ENCODE measurements at regions not wholly inside any gene's neighbourhood (a gene's known extent, or its start where the extent isn't known, plus 50 kb on each side); places are given as distances from the start of the nearest gene placed in this dataset.

GRCh38 chr3:28917895-28918475 lies 362.9 kb upstream of the RBMS3 start:
- no peak overlapping the region for H3K9ac ChIP-seq (ENCODE audit: low read length)
- H3K27ac ChIP-seq (ENCODE audit: low read depth, low read length), result no peak overlapping the region
- peaks cover 4% of the 10 kb centered on the region for H3K4me1 ChIP-seq (ENCODE audit: control insufficient read depth, insufficient read depth, low read length)
- H3K4me3 ChIP-seq (ENCODE audit: low read length), result no peak overlapping the region
- no peaks in the 10 kb centered on the region for H3K36me3 ChIP-seq (ENCODE audit: control insufficient read depth, insufficient read depth, low read length)
- H3K27me3 ChIP-seq (ENCODE audit: control insufficient read depth, insufficient read depth, low read length), result no peaks in the 10 kb centered on the region

- Histone ChIP-seq H3K27ac (ENCODE audit: low read depth, low read length) (no peak overlapping the region), H3K4me3 (ENCODE audit: low read length) (no peak overlapping the region), H3K9ac (ENCODE audit: low read length) (no peak overlapping the region), H3K36me3 (ENCODE audit: control insufficient read depth, insufficient read depth, low read length) (no peaks in the 10 kb centered on the region), H3K4me1 (ENCODE audit: control insufficient read depth, insufficient read depth, low read length) (no peaks in the 10 kb centered on the region), H3K27me3 (ENCODE audit: control insufficient read depth, insufficient read depth, low read length) (no peaks in the 10 kb centered on the region)
These were observed 358.5 kb upstream of the RBMS3 start for GRCh38 chr3:28922376-28922775.

- Histone ChIP-seq H3K9ac (ENCODE audit: low read length) (no peak overlapping the region), H3K36me3 (ENCODE audit: control insufficient read depth, insufficient read depth, low read length) (no peaks in the 10 kb centered on the region), H3K4me1 (ENCODE audit: control insufficient read depth, insufficient read depth, low read length) (no peaks in the 10 kb centered on the region), H3K27ac (ENCODE audit: low read depth, low read length) (no peak overlapping the region), H3K27me3 (ENCODE audit: control insufficient read depth, insufficient read depth, low read length) (no peaks in the 10 kb centered on the region), H3K4me3 (ENCODE audit: low read length) (no peak overlapping the region)
These were observed 356.9 kb upstream of the RBMS3 start for GRCh38 chr3:28923994-28924393.

- Histone ChIP-seq H3K4me1 (ENCODE audit: control insufficient read depth, insufficient read depth, low read length) (no peaks in the 10 kb centered on the region), H3K27ac (ENCODE audit: low read depth, low read length) (no peak overlapping the region), H3K36me3 (ENCODE audit: control insufficient read depth, insufficient read depth, low read length) (no peaks in the 10 kb centered on the region), H3K27me3 (ENCODE audit: control insufficient read depth, insufficient read depth, low read length) (no peaks in the 10 kb centered on the region), H3K9ac (ENCODE audit: low read length) (no peak overlapping the region), H3K4me3 (ENCODE audit: low read length) (no peak overlapping the region)
These were observed 356.0 kb upstream of the RBMS3 start for GRCh38 chr3:28924744-28925360.

GRCh38 chr3:28933337-28933736 lies 347.5 kb upstream of the RBMS3 start:
- no peaks in the 10 kb centered on the region for H3K27me3 ChIP-seq (ENCODE audit: control insufficient read depth, insufficient read depth, low read length)
- H3K9ac ChIP-seq (ENCODE audit: low read length), result no peak overlapping the region
- no peaks in the 10 kb centered on the region for H3K4me1 ChIP-seq (ENCODE audit: control insufficient read depth, insufficient read depth, low read length)
- no peak overlapping the region for H3K27ac ChIP-seq (ENCODE audit: low read depth, low read length)
- no peaks in the 10 kb centered on the region for H3K36me3 ChIP-seq (ENCODE audit: control insufficient read depth, insufficient read depth, low read length)
- H3K4me3 ChIP-seq (ENCODE audit: low read length), result no peak overlapping the region

- no peak overlapping the region for H3K4me3 ChIP-seq (ENCODE audit: low read length)
- no peaks in the 10 kb centered on the region for H3K36me3 ChIP-seq (ENCODE audit: control insufficient read depth, insufficient read depth, low read length)
- no peak overlapping the region for H3K9ac ChIP-seq (ENCODE audit: low read length)
- no peaks in the 10 kb centered on the region for H3K27me3 ChIP-seq (ENCODE audit: control insufficient read depth, insufficient read depth, low read length)
- H3K27ac ChIP-seq (ENCODE audit: low read depth, low read length), result no peak overlapping the region
- H3K4me1 ChIP-seq (ENCODE audit: control insufficient read depth, insufficient read depth, low read length), result no peaks in the 10 kb centered on the region
These were observed 346.6 kb upstream of the RBMS3 start for GRCh38 chr3:28934126-28934813.

GRCh38 chr3:28935146-28935545 lies 345.7 kb upstream of the RBMS3 start:
- H3K4me3 ChIP-seq (ENCODE audit: low read length), result no peak overlapping the region
- no peaks in the 10 kb centered on the region for H3K36me3 ChIP-seq (ENCODE audit: control insufficient read depth, insufficient read depth, low read length)
- H3K9ac ChIP-seq (ENCODE audit: low read length), result no peak overlapping the region
- H3K27me3 ChIP-seq (ENCODE audit: control insufficient read depth, insufficient read depth, low read length), result no peaks in the 10 kb centered on the region
- no peak overlapping the region for H3K27ac ChIP-seq (ENCODE audit: low read depth, low read length)
- no peaks in the 10 kb centered on the region for H3K4me1 ChIP-seq (ENCODE audit: control insufficient read depth, insufficient read depth, low read length)

- Histone ChIP-seq H3K4me3 (ENCODE audit: low read length) (no peak overlapping the region), H3K27ac (ENCODE audit: low read depth, low read length) (no peak overlapping the region), H3K9ac (ENCODE audit: low read length) (no peak overlapping the region), H3K27me3 (ENCODE audit: control insufficient read depth, insufficient read depth, low read length) (no peaks in the 10 kb centered on the region), H3K4me1 (ENCODE audit: control insufficient read depth, insufficient read depth, low read length) (peaks cover 4% of the 10 kb centered on the region), H3K36me3 (ENCODE audit: control insufficient read depth, insufficient read depth, low read length) (no peaks in the 10 kb centered on the region)
These were observed 344.7 kb upstream of the RBMS3 start for GRCh38 chr3:28936154-28936553.

GRCh38 chr3:28940530-28940929 lies 340.3 kb upstream of the RBMS3 start:
- Histone ChIP-seq H3K27me3 (ENCODE audit: control insufficient read depth, insufficient read depth, low read length) (no peaks in the 10 kb centered on the region), H3K27ac (ENCODE audit: low read depth, low read length) (peak overlapping the region; percentile 56), H3K4me1 (ENCODE audit: control insufficient read depth, insufficient read depth, low read length) (peaks cover 7% of the 10 kb centered on the region), H3K4me3 (ENCODE audit: low read length) (no peak overlapping the region), H3K9ac (ENCODE audit: low read length) (no peak overlapping the region), H3K36me3 (ENCODE audit: control insufficient read depth, insufficient read depth, low read length) (no peaks in the 10 kb centered on the region)

GRCh38 chr3:28940994-28941393 lies 339.9 kb upstream of the RBMS3 start:
- Histone ChIP-seq H3K27me3 (ENCODE audit: control insufficient read depth, insufficient read depth, low read length) (no peaks in the 10 kb centered on the region), H3K36me3 (ENCODE audit: control insufficient read depth, insufficient read depth, low read length) (no peaks in the 10 kb centered on the region), H3K4me3 (ENCODE audit: low read length) (no peak overlapping the region), H3K9ac (ENCODE audit: low read length) (no peak overlapping the region), H3K27ac (ENCODE audit: low read depth, low read length) (peak overlapping the region; percentile 56), H3K4me1 (ENCODE audit: control insufficient read depth, insufficient read depth, low read length) (peaks cover 7% of the 10 kb centered on the region)

- no peak overlapping the region for H3K27ac ChIP-seq (ENCODE audit: low read depth, low read length)
- H3K4me1 ChIP-seq (ENCODE audit: control insufficient read depth, insufficient read depth, low read length), result no peaks in the 10 kb centered on the region
- no peaks in the 10 kb centered on the region for H3K36me3 ChIP-seq (ENCODE audit: control insufficient read depth, insufficient read depth, low read length)
- no peak overlapping the region for H3K9ac ChIP-seq (ENCODE audit: low read length)
- H3K27me3 ChIP-seq (ENCODE audit: control insufficient read depth, insufficient read depth, low read length), result no peaks in the 10 kb centered on the region
- H3K4me3 ChIP-seq (ENCODE audit: low read length), result no peak overlapping the region
These were observed 333.8 kb upstream of the RBMS3 start for GRCh38 chr3:28947061-28947460.

- Histone ChIP-seq H3K36me3 (ENCODE audit: control insufficient read depth, insufficient read depth, low read length) (no peaks in the 10 kb centered on the region), H3K27me3 (ENCODE audit: control insufficient read depth, insufficient read depth, low read length) (no peaks in the 10 kb centered on the region), H3K27ac (ENCODE audit: low read depth, low read length) (no peak overlapping the region), H3K4me3 (ENCODE audit: low read length) (no peak overlapping the region), H3K4me1 (ENCODE audit: control insufficient read depth, insufficient read depth, low read length) (no peaks in the 10 kb centered on the region), H3K9ac (ENCODE audit: low read length) (no peak overlapping the region)
These were observed 333.1 kb upstream of the RBMS3 start for GRCh38 chr3:28947751-28948150.

GRCh38 chr3:28948685-28949084 lies 332.2 kb upstream of the RBMS3 start:
- Histone ChIP-seq H3K9ac (ENCODE audit: low read length) (no peak overlapping the region), H3K4me3 (ENCODE audit: low read length) (no peak overlapping the region), H3K36me3 (ENCODE audit: control insufficient read depth, insufficient read depth, low read length) (no peaks in the 10 kb centered on the region), H3K27ac (ENCODE audit: low read depth, low read length) (no peak overlapping the region), H3K27me3 (ENCODE audit: control insufficient read depth, insufficient read depth, low read length) (no peaks in the 10 kb centered on the region), H3K4me1 (ENCODE audit: control insufficient read depth, insufficient read depth, low read length) (no peaks in the 10 kb centered on the region)
